ENCODE measurements at regions not wholly inside any gene's neighbourhood (a gene's known extent, or its start where the extent isn't known, plus 50 kb on each side); places are given as distances from the start of the nearest gene placed in this dataset.
"Not testable (repeated sequence)": the region's sequence is repeated elsewhere in the genome, so short reads cannot be mapped to it uniquely, and the experiment has no call there.

DNA sequence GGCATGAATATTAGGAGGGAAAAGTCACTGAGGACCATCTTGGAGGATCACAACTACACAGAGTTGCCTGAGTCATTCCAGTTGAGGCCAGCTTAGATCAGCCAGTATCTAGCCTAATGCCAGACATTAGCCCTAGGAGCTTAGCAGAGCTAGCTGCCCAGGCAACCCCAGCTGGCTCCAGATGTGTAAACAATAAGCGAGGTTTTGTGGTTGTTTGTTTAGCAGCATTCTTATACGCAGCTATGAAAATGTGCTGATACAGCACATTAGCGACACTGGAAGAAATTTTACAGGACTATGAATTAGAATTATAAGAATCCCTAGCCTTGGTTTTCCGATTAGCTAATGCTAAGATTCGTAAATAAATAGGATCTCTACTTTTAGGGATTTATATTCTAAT lies 59.3 kb downstream of the BTBD3 start:
- DNase-seq (ENCODE audit: low read depth), result no peak

DNA sequence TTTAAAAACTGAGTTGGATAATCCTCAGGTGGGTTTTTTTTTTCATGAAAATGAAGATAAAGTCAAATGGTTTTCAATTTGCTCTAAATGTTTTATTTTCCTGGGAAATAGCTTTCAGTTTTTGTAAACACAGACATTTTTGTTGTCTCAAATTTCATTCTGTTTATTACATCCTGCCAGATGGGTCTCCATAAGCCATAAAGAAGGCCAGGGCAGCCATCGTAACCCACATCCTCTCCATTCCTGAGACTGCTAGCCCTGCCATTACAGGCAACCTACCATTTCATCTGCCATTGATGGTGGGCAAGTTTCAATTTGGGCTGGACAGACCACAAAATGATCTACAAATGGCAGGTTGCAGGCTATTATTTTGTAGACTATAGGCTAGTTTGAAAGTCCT lies 60.8 kb downstream of the BTBD3 start:
- peak; percentile 53 for DNase-seq (ENCODE audit: low read depth)

DNA sequence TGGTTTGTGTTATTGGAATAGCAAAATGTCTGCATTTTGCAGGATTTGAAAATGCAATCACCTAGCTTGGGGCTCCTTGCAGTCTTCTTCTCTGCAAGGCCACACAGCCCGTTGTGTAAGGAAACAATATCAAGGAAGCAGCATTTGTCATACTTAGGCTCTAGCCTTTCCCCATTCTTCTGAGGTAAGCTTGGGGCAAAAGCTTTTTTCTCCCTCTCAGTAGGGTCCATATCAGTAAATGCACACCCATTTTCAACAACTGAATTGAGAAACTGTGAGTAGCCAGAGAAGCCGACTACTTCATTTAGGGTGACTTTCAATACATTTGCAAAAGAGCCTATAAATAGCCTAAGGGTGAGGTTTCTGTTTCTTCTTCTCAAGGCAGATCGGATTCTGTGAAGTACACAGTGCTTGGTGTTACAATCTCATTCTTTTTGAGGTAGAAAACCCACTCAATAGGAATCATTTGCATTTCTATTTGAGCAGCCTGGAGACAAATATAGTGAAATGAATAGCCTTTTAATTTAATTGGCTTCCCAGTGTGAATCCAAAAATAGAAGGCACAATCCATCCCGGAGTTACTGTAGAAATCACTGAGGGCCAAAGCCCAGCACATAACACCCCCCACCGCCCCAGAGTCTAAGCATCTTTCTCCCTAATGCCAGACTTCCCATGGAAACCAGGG lies 61.8 kb downstream of the BTBD3 start:
- DNase-seq (ENCODE audit: low read depth), result no peak

DNA sequence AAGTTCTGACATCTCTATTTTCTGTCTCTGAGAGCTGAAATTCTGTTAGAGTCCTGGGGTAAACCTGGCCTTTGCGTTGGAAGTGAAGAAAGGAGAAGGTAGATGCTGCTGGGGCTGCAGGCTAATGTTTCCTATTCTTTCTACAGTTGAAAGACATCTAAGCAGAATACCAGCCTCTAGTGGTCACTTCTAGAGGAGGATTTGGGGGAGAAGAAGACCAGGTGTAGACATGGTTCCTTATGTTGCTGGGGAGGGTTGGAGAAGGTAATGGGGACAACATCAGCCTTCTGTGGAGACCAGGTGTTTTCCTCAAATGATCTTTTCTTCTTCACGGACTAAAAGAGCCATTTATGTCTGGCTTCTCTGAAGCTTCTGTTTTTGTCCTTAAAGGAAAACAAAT lies 62.6 kb downstream of the BTBD3 start:
- no peak for DNase-seq (ENCODE audit: low read depth)

DNA sequence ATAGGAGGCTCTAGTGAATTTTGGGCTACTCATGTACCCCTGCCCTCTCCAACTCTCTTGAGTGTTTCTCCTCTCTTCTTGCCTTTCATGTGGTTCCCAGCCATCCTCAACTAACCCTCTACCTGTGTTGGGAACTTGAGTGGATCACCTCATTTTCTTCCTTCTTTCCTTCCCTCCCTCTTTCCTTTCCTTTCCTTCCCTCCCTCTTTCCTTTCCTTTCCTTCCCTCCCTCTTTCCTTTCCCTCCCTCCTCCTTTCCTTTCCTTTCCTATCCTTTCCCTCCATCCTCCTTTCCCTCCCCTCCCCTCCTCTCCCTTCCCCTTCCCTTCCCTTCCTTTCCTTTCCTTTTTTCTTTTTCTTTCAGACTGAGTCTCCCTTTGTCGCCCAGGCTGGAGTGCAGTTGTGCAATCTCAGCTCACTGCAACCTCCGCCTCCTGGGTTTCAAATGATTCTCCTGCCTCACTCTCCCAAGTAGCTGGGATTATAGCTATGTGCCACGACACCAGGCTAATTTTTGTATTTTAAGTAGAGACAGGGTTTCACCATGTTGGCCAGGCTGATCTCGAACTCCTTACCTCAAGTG lies 63.8 kb downstream of the BTBD3 start:
- DNase-seq (ENCODE audit: low read depth), result no peak

DNA sequence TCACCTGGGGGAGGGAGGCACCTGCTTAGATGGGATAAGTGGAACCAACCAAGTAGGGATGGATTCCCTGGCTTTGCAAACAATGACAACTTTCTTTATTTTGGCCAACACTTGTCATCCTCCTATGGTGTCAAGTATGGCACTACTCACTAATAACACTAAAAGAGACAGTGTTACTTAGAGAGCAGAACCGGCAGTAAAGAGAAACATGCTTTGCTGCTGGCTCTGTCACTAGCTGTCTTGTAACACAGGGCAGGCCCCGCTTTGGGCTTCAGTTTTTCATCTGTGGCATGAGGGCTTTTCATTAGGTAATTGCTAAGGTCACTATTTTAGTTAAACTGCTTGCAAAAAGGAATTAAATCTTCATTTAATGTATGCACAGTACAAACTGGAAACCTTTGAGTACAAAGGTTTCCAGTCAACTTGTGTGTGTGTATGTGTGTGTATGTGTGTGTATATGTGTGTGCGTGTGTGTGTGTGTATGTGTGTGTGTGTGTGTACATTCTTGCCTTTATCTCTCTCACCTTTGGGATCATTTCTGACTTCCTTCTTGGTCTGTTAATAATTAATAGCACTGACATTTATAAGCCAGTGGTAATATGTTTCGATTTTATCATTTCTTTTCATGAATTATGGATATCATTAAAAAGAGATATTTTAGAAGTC lies 64.7 kb downstream of the BTBD3 start:
- no peak for DNase-seq (ENCODE audit: low read depth)

DNA sequence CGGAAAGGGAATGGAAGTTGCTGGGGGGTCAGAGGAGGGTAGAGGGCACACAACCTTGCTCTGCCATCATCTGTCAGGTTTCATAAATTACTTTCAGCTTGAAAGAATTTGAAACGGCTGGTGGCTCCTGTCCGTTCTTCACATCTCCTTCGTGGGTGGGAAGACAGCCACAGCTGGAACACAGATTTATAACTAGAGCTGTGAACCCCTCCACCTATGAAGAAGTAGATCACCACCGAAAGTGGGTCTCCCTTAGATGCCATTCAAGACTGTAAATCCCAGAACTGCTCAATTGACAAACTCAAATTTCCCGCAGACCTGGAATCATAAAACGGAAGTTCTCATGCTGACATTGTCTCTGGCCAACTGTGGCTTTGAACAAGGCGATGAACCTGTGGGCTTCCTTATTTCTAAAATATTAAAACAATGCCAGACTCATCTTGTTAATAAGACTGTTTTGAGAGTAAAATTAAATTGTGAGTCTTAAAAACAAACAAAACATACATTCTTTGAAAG lies 65.3 kb downstream of the BTBD3 start:
- no peak for DNase-seq (ENCODE audit: low read depth)

DNA sequence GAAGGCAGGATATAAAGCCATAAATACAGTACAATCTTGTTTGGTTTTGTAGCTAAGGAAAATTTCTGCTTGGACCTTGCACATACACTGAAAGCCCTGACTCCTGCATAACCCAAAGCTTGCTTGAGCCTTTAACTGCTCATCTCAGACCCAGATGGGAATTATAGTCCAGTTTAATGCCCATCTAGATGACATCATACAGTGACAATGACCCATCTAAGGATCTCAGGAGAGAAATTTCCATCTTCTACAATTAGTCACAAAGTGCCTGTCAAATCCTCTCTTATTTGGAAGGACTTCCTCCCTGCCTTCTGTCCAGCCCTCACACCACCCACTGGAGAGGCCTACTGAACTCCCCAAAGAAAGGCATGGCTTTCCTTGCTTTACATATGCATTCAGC lies 69.3 kb downstream of the BTBD3 start:
- DNase-seq (ENCODE audit: low read depth), result no peak

DNA sequence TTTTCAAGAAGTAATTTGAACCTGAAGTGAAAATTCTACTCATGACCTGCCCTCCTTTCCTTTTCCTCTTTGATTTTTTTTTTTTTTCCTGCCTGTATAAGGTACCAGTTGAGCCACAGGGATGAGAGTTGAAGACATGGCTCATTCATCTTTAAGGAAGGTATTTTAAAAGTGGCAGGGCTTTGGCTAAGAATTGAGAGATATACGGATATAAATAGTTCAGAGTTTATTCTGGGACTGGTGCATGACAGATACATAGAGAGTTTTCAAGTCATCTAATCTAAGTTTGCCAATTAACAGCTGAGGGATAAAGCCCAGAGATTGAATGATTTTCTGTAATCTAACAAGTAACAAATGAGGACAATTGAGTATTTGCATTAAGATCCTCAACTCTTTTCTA lies 69.8 kb downstream of the BTBD3 start:
- no peak for DNase-seq (ENCODE audit: low read depth)

DNA sequence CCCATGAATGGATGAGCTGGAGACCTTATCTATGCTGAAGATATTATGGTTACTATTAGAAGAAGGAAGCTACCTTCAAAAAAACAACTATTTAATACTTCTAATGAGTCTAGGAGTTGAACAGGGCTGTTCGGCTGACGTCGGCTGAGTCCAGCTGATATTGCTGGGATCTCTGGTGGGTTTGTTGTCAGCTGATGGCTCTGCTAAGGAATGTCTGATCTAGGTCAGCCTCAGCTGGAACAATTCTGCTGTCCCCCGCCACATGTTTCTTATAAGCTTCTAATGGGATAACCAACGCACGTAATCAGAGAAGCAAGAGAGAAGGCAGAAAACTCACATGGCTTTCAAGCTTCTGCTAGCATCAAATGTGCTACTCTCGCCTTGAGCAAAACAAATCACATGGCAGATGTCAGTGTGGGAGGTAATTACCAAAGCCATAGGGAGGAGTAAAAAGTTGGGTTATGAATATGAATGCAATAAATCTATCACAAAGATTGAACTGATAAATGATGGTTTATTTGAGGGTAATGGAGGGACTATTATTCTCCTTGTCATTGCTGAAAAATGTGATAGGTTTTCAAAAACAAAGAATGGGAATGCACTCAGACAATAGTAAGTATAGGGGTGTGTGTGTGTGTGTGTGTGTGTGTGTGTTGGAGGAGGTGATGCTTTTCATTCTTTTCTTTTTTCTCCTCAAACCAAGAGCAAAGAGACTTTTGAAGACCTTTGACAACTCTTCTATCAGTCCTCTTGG lies 71.5 kb downstream of the BTBD3 start:
- no peak for DNase-seq (ENCODE audit: low read depth)

DNA sequence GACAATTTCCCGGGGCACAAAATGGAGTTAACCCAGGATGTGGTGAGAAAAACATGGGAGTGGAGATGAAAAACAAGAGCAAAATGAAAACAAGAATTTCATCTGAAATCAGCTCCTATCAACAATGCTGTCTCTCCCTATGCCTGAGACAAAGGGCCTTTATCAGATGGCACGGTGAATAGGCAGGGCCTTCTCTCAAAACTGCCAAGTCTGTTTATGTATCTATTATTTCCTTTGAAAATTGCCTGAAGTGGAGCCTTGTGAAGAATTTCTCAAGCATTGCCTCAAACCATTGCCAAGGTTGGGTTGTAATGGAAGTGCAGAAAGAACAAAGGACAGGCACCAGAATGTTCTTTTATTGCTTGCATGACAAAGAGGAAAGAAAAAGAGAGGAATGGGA lies 74.7 kb downstream of the BTBD3 start:
- DNase-seq (ENCODE audit: low read depth), result no peak

DNA sequence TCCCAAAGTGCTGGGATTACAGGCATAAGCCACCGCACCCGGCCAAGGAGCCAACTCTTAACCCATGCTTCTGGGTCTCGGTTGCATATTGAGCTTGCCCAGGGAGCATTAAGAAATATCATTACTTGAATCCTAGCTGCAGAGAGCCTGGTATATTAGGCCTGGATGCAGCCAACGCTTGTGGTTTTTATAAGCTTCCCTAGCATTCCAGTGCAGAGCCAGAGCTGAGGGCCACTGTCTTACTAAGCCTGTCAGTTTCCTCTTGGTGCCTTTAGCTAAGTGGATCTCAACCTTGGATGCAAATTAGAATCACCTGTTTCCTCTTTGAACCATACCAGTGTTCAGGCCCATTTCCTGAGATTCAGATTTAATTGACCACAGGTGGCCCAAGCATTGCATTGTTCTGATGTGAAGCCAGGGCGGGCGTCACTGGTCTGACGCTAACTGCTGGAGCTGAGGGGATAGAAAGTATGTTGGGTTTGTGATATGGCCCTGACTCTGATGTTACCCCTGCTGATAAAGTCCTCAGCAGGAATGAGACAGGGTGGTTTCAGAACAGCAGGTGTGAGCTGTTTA lies 76.3 kb downstream of the BTBD3 start:
- peak; percentile 24 for DNase-seq (ENCODE audit: low read depth)

DNA sequence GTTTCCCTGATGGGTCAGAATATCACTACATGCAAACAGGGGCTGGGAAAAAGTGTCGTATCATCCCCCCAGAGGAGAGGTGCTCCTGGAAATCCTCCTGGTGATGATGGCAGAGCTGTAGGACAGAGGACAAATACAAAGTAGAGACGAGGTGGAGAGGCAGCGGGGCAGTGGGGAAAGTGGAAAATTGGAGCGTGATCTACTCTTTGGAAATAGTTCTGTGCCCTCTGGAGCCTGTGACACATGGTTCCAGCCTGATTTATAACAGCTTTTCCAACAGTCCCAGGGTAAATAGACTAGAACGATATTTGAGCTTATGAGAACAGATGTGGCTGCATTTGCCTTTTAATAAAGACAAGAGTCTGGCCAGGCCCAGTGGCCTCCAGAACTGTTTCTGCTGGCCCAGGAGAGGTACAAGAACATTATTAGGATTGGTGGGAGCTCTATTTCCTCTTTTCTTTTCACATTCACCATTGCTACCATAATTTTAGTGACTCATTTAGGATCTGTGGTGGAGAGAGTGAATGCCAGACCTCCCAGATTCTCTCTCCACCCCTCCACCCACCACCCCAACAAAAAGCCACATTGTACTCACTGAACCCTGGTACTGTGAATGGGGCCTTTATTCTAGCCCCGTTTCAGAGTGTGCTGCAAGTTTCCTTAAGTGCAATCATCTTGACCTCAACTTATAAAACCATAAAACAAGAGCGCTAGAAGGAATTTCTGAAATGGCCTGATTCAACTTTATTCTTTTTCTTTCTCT lies 78.3 kb downstream of the BTBD3 start:
- peak; percentile 60 for DNase-seq (ENCODE audit: low read depth)

DNA sequence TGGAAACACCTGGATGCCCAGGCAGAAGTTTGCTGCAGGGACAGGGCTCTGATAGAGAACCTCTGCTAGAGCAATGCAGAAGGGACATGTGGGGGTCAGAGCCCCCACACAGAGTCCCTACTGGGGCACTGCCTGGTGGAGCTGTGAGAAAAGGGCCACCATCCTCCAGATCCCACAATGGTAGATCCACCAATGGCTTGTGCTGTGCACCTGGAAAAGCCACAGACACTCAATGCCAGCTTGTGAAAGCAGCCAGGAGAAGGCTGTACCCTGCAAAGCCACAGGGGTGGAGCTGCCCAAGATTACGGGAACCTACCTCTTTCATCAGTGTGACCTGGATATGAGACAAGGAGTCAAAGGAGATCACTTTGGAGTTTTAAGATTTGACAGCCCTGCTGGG lies 87.1 kb downstream of the BTBD3 start:
- not testable (repeated sequence) for DNase-seq (ENCODE audit: low read depth)

DNA sequence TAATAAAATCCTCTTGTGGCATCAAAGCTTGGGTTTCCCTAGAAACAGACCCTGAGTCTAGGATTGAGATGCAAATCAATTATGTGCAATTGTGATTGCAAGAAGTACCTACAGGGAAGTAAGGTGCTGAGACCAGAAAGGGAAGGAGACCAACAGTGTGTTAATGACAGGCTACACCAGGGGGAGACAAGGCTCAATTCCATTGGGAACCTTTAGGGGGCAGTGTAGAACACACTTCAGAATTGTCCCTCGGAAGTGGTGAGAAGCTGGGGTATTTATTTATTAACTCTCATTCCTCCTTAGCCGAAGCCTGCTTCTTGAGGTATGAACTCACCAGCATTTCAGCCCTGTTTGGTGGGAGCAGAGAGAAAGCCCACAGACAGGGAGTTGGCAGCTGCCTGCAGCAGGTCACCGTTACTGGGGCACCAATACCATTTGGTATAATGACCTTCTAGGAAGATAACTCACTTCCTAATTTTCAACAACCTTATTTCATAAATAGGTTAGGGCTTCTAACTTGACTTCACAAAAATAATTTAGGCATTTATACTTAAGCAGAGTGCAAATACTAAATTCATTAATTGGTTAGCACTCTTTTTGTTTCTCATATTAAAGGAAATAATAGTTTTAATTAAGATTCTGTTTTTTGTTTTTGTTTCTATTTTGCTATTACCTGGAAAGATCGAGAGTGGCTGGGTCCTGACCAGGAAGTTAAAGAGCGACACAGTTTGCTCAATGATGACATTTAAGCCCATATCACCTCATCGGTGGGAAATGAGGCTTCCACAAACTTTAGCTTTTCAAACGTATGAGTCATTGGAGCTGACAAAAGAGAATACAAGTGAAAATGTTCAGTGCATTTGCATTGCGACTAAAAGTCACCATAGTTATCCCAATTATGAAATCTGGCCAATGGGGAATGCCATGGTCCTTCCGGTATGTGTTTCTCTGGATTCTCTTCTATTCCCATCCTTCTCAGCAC lies 94.8 kb downstream of the BTBD3 start:
- DNase-seq (ENCODE audit: low read depth), result peak; percentile 76

DNA sequence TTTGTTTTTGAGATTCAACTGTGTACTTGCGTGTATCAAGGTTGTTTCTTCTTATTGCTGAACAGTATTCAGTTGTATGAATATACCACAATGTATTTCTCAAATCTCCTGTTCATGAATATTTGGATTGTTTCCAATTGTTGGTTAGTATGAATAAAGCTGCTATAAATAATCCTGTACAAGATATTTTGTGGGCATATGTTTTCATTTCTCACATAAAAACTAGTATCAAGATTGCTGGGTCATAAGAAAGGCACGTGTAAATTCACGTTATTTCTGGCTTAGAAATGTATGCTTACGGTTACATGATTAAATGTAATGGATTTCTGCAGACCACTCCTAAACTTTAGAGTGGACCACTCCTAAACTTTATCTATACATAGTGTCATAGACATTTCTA lies 96.6 kb downstream of the BTBD3 start:
- no peak for DNase-seq (ENCODE audit: low read depth)

DNA sequence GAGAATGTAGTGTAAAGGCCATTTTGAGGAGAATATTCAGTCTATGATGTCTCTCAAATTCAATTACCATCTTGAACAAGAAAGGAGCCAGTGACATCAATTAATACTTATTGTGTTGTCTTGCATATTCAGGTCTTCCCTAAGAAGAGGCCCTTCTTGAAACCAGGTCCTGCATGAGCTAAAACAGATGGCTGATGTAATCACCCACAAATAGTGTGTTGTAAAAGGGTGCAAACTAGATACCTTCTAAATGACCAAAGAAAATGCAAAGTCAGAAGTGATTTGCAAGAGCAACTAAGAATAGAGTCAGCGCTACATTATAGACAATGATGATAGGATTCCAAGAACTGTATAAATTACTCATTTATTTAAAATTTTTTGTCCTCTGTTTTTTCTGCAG lies 97.0 kb downstream of the BTBD3 start:
- no peak for DNase-seq (ENCODE audit: low read depth)

DNA sequence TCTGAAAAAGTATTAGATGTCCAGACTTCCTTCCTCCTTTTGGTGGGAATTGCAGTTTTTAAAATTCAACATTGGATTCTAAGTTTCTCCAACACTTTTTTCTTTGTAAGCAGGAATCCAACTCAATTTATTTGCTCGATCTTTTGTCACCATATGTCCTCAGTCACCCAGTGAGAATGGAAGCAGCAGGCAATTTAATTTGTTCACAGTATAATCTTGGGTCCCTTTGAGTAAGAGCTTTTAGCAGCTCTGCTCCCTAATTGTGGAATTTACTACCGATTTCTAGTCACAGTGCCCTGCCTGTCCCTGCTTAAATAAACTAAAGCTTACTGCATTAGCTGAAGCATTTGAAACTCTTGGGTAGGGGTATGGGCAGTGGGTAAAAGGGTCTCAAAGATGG lies 98.6 kb downstream of the BTBD3 start:
- DNase-seq (ENCODE audit: low read depth), result no peak

DNA sequence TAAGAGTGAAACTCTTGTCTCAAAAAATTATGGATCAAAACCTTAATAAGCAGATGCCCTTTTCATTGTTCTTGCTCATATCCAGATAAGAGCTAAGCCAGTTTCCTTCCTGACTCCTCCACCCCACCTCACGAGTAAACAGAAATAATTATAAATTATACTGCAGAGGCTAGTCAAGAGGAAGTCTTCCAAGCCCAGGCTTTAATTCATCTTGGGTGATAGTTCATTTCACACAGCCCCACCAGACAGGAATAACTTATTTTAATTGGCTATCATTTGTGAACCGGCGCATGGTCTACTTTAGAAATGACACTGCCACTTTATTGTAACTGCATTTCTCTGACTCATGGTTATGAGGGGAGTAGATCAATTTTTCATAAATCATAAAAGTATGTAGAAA lies 102.0 kb downstream of the BTBD3 start:
- DNase-seq (ENCODE audit: low read depth), result no peak

DNA sequence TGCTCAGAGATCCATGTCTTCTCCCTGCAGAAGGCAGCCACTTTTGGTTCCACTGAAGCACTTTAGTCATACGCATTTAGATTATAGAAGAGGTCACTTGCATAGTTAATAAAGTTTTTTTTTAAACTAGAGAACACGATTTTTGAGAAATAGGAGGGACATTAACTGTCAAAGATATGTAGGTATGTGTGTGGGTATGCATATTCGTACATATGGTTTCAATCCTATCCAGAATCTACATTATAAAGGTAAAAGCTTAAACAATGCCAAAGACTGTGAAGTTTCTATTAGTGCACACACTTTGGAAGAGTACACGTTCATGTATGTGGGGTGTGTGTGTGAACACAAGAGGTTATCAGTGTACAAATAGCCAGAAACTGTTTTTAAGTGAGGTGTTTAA lies 103.2 kb downstream of the BTBD3 start:
- DNase-seq (ENCODE audit: low read depth), result no peak

Data from M059J (cell line).